ENCODE measurements at regions not wholly inside any gene's neighbourhood (a gene's known extent, or its start where the extent isn't known, plus 50 kb on each side); places are given as distances from the start of the nearest gene placed in this dataset.

GRCh38 chr6:41411961-41412360, 76.6 kb downstream of the NCR2 start:
- no peak overlapping the region for H3K4me3 ChIP-seq (ENCODE audit: low read depth, low read length)
- DNase-seq (ENCODE audit: low read depth), result no peak
- no peak for TF ChIP-seq CTCF (IDR thresholded peaks at IDR 0.05; ENCODE audit: insufficient read depth, low read depth, low read length)

DNA sequence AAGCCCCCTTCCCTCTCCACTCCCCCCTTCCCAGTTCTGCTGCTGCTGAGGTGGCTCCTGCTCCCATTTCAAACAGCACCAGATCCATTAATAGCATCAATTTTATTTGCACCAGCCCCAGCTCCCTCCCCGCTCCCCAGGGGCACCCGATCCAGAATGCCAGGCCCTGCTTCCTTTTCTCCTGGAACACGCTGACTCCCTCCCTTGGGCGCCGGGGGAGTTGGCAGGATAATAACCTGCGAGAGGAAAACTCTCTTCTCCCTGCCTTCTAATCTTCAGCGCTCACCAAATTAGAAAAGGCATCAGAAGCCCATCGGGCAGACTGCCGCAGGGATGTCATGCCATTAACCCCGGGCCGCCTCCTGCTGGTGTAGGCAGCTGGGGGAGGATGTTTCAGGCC, 77.8 kb downstream of the NCR2 start:
- no peak overlapping the region for H3K4me3 ChIP-seq (ENCODE audit: low read depth, low read length)
- no peak for TF ChIP-seq CTCF (IDR thresholded peaks at IDR 0.05; ENCODE audit: insufficient read depth, low read depth, low read length)
- DNase-seq (ENCODE audit: low read depth), result no peak

DNA sequence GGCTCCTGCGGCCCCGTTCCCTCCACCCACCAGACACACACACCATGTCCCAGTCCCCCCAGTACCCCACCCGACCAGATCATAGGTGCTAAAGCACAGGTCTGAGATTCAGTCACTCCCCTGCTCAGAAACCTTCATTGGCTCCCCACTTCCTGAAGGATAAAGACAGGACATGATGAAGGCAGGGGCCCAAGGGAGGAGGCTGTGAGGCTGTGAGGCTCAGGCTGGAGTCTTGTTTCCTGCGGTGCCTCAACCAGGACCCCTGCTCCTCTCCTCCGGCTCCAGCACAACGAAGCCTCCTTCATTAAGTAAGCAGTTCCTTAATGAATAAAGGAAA, 81.1 kb downstream of the NCR2 start:
- no peak for DNase-seq (ENCODE audit: low read depth)
- H3K4me3 ChIP-seq (ENCODE audit: low read depth, low read length), result no peak overlapping the region
- no peak for TF ChIP-seq CTCF (IDR thresholded peaks at IDR 0.05; ENCODE audit: insufficient read depth, low read depth, low read length)

- H3K4me3 ChIP-seq (ENCODE audit: low read depth, low read length), result no peak overlapping the region
- DNase-seq (ENCODE audit: low read depth), result no peak
- TF ChIP-seq CTCF (IDR thresholded peaks at IDR 0.05; ENCODE audit: insufficient read depth, low read depth, low read length), result no peak
Measured at GRCh38 chr6:41418741-41419140, 83.3 kb downstream of the NCR2 start.

DNA sequence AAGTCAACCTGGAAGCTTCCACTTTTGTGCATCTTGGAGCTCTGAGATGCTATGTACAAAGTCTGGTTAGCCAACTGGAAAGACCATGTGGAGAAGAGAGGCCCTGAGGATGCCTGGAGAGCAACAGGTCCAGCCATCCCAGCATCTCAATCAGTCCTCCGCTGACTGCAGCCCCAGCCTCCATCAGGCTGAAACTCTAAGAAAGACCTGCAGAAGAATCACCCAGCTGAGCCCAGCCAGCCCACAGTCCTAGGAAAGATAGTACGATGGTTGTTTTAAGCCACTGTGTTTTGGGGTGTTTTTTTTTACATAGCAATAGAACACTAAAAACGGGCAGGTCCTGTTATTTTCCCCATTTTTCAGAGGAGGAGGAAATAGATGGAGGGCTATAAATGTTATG, 84.0 kb downstream of the NCR2 start:
- TF ChIP-seq CTCF (IDR thresholded peaks at IDR 0.05; ENCODE audit: insufficient read depth, low read depth, low read length), result no peak
- H3K4me3 ChIP-seq (ENCODE audit: low read depth, low read length), result no peak overlapping the region
- no peak for DNase-seq (ENCODE audit: low read depth)

GRCh38 chr6:41420186-41420585, 84.8 kb downstream of the NCR2 start:
- no peak for TF ChIP-seq CTCF (IDR thresholded peaks at IDR 0.05; ENCODE audit: insufficient read depth, low read depth, low read length)
- no peak for DNase-seq (ENCODE audit: low read depth)
- no peak overlapping the region for H3K4me3 ChIP-seq (ENCODE audit: low read depth, low read length)

DNA sequence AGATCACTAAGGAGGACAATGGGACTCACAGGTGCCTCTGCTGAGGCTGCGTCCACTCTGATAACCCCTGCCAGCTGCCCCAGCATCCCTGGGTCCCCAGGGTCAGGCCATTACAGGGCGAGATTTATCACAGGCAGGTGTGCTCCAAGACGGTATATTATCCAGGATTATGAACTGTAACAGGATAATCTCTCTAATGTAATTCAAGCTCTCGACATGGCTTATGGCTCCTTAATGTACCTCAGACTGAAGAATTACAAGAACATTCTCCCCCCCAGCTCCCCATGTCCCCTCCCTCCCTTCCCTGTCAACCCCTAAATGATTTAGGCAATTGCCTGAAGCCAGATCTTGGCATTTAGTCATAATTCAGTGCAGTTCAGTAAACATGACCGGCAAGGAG, 86.8 kb downstream of the NCR2 start:
- DNase-seq (ENCODE audit: low read depth), result no peak
- H3K4me3 ChIP-seq (ENCODE audit: low read depth, low read length), result no peak overlapping the region
- no peak for TF ChIP-seq CTCF (IDR thresholded peaks at IDR 0.05; ENCODE audit: insufficient read depth, low read depth, low read length)
